AG20443 (cell line): ENCODE measurements at regions not wholly inside any gene's neighbourhood (a gene's known extent, or its start where the extent isn't known, plus 50 kb on each side); places are given as distances from the start of the nearest gene placed in this dataset.
"Not testable (repeated sequence)": the region's sequence is repeated elsewhere in the genome, so short reads cannot be mapped to it uniquely, and the experiment has no call there.

Experiments
- DNase-seq: peaks from one replicate; pipeline ENCODE4 v3.0.0; 2012; ENCODE audit warnings: low spot score, mixed read lengths

- DNase-seq = no peak
These were observed 2747.1 kb downstream of the PCDH7 start for GRCh38 chr4:33467291-33467690.

- DNase-seq = no peak
These were observed 2750.6 kb downstream of the PCDH7 start for GRCh38 chr4:33470805-33471204.

DNA sequence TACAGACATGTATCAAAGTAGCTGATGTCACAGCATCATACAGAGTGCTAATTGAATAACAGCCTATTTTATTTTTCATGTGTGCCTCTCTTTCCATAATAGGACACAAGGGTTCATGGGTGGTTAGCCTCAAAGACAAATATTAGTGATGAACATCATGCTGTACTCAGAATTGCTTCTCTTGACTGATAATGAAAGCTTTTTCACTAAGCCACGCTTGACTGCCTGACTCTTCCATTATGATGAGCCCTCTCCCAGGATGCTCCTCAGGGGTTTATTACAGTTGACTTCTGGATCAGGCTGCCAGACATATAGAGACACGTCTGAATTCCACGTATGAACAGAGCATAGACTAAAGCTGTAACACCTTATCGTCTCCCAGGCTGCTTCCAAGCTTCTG is 2757.5 kb downstream of the PCDH7 start:
- no peak for DNase-seq

GRCh38 chr4:33482773-33483172 is 2761.5 kb downstream of the ARAP2 start:
- no peak for DNase-seq

- DNase-seq = no peak
These were observed 2759.2 kb downstream of the ARAP2 start for GRCh38 chr4:33485111-33485510.

DNA sequence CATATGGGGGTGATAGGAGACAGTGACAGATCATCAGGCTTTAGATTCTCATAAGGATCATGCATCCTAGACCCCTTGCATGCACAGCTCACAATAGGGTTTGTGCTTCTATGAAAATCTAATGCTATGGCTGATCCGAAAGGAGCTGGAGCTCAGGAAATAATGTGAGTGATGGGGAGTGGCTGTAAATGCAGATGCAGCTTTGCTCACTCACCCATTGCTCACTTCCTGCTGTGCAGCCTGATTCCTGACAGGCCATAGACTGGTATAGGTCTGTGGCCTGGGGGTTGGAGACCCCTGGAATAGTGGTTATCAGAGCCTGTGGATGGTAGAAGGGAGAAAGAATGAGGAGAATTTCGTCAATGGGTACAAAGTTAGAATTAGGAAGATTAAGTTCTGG is 2751.1 kb downstream of the ARAP2 start:
- DNase-seq = no peak

- DNase-seq = no peak
These were observed 2750.2 kb downstream of the ARAP2 start for GRCh38 chr4:33494150-33494549.

GRCh38 chr4:33501587-33501986 is 2742.7 kb downstream of the ARAP2 start:
- DNase-seq = not testable (repeated sequence)

DNA sequence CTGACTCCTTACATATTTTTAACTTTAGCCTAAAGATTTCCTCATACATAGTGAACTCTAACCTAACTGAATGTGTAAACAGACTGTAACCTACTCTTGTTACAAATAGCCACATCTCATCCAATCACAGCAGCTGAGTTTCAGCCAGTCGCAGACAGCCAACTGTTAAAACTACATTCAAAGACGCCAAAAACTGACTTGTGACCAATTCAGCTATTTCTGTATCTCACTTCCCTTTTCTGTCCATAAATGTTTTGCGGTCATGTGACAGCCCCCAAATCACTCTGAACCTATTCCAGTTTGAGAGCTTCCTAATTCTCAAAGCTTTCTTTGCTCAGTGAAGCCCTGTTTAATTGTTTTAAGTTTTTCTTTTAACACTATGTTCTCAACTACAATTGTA is 2731.9 kb downstream of the ARAP2 start:
- DNase-seq = no peak

DNA sequence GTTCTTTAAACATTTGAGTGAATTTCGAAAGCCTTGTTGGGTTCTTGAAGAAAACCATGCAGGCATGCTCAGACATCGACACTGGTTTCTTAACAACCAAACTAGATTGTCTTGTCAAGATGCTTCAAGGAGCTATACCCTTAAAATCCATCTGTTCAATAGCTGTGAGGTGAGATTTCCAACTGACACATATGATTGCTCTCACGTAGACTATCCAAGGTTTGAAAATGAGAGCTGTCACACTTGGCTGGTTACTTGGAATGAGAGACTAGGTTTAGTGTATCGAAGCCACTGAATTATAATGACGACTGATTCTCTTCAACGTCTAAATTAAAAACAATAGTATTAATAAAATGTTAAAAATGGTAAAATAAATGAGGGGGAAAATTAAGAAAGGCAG is 2725.5 kb downstream of the ARAP2 start:
- DNase-seq = no peak

DNA sequence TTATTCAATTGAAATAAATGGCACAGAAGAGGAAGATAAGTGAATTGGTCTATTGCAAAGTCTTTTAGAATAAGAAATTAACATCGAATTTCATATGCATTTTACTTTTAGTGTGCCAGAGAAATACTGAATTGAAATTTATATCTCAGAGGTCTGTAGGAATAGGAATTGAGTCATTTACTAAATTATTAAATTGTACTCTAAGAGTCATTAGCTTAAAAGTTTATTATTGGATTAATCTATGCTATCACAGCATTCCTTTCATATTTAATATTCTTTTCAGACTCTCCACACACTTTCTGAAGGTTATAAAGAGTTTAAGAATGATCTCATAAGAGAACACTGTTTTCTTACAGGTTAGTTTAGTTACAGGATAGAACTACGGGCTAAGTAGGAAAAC is 2711.5 kb downstream of the ARAP2 start:
- DNase-seq = no peak

DNA sequence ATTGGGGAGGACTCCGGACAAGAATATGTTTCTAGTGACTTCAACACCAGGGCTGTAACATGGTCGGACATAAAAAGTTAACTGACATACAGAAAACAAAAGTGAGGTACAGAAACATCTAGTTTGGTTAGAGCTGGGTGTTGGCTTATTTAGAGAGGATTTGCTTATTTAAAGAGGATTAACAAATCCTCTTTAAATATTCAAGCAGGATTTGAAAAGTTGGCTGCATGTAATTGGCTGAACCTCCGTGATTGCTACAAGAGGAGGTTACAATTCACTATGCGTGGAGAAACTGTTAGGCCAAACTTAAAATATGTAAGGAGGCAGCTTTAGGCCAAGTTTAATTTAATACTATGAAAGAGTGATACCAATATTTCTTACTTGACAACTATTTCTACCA is 2707.4 kb downstream of the ARAP2 start:
- no peak for DNase-seq

- no peak for DNase-seq
These were observed 2706.8 kb downstream of the ARAP2 start for GRCh38 chr4:33537527-33537926.

- DNase-seq = no peak
These were observed 2700.3 kb downstream of the ARAP2 start for GRCh38 chr4:33543941-33544450.

DNA sequence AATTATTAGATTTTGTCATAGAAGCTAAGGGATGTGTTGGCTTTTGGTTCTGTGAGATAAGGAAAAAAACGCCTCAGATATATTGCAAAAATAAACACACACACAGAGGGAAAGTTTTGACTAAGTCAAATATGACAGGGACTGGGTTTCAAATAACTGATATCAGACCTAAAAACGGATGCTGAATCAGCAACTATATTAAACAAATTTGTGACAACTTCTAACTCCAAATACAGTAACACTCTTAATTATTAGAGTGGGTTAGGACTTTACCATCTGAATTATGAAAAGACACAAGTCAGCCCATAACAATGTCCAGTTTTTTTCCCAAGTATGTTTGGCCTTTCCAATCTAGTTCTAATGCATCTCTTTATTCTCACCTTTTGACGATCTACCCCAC is 2693.1 kb downstream of the ARAP2 start:
- DNase-seq = no peak

DNA sequence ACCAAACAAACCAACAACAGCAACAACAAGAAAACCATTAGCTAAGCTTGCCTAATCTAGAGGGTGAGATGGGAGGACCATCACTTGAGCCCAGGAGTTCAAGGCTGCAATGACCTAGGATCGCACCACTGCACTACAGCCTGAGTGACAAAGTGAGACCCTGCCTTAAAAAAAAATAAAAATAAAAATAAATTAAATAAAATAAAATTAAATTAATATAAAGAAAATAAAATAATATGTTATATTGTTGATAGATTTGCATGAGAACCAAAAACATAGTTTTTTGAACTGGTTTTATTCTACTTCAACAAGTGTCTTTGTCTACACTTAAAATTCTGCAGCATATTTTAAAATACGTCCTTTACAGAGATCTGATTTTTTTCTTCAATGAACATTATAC is 2683.1 kb downstream of the ARAP2 start:
- no peak for DNase-seq

- no peak for DNase-seq
These were observed 2677.7 kb downstream of the ARAP2 start for GRCh38 chr4:33566649-33567048.

- DNase-seq = no peak
These were observed 2666.5 kb downstream of the ARAP2 start for GRCh38 chr4:33577791-33578190.

GRCh38 chr4:33579951-33580350 is 2664.4 kb downstream of the ARAP2 start:
- DNase-seq = no peak

GRCh38 chr4:33592701-33593100 is 2651.6 kb downstream of the ARAP2 start:
- no peak for DNase-seq

DNA sequence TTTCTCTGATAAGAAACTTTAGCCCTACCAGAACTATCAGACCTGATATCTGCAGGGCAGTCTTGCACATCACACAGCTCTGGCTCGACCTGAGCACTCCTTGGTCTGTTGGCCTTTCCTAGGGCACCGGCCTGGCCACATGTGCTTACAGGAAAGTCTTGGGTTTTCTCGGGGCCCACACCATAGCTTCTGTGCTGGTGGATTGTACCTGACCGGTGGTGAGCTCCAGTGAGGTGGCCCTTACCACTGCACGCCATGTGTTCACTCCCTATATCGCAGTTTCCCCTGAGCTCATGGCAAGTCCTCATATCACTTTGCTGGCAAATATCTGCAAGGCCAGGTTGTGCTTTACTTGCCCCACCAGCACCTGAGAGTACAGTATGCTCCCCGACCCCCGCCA is 2637.4 kb downstream of the ARAP2 start:
- no peak for DNase-seq

DNA sequence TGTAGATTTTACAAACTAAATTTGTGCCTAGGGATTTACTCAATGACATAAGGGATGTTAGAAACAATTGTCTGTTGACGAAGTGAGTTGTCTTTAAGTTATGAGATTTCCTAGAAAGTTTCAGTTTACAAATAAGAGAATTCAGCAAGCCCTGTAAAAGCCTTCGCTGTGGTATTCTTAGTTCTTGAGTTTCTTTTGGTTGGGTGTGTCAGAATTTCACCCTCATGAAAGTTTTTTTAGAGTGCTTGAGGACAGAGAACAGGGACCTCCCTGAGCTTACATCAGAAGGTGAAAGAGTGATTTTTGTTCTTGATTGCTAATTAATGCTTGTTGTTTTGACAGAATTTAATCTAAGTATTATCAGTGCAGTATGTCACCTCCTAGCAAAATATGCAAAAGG is 2628.2 kb downstream of the ARAP2 start:
- DNase-seq = no peak

- no peak for DNase-seq
These were observed 2618.6 kb downstream of the ARAP2 start for GRCh38 chr4:33625748-33626147.

DNA sequence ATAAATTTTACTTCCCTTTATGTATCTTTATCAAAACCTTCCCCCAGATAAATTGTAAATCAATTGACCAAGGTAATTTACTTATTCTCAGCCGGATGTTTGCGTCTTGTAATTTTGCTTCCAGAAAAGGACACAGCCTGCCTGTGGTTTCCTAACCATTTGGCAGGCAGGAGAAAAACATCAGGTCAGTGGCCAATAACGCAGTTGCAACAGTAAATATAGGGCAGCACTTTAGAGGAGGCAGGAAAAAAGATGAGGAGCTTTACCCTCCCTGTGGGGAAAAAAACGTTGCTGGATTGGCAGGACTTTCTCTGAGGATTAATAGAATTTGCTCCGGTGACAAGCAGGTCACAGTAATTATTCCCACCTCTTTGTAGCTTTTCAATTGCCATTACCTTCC is 2618.1 kb downstream of the ARAP2 start:
- DNase-seq = no peak

DNA sequence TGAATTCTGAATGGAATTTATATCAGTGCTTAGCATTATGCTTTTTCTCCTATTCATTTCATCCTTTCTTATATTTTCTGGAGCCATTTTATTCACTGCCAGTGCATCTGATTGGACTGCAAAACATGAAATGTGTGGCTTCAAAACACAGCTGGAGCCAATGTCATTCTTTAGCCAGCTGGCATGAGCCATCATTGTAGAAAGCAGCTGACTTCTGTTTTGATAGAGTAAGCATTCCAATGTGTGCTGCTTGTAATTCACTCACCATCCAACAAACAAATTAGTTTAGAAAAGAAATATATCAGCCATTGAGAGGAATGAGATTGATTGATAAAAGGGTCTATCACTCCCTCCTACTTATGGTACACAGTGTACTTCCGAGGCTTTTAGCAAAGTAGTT is 2616.0 kb downstream of the ARAP2 start:
- no peak for DNase-seq
